GM12872 (cell line): ENCODE measurements at regions not wholly inside any gene's neighbourhood (a gene's known extent, or its start where the extent isn't known, plus 50 kb on each side); places are given as distances from the start of the nearest gene placed in this dataset.

Experiments
- TF ChIP-seq, protein P1 (sequence below): IDR thresholded peaks from 3 replicates; pipeline ENCODE4 v1.5.1; 2011; ENCODE audit warnings: low read depth, mild to moderate bottlenecking, low read length, moderate library complexity; ENCODE audit not compliant: insufficient read depth

DNA sequence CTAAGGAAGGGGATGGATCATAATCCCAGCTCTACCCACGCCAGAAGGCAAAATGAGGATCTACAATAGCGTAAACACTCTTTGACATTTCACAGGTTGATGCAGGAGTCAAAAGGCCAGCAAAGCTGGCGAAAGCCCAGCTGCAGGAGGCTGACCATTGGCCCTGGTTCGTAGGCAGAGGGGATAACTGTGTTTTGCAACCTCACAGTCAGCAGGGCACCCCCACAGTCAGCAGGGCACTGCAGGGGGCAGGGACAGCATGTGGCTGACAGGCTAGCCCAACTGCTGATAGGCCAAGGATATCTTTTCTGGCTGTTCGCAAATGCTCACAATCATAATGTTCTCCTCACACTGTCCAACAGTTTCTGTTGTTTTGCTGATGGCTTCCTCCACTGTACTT lies 372.7 kb downstream of the BUD13 start:
- TF ChIP-seq, protein P1, sequence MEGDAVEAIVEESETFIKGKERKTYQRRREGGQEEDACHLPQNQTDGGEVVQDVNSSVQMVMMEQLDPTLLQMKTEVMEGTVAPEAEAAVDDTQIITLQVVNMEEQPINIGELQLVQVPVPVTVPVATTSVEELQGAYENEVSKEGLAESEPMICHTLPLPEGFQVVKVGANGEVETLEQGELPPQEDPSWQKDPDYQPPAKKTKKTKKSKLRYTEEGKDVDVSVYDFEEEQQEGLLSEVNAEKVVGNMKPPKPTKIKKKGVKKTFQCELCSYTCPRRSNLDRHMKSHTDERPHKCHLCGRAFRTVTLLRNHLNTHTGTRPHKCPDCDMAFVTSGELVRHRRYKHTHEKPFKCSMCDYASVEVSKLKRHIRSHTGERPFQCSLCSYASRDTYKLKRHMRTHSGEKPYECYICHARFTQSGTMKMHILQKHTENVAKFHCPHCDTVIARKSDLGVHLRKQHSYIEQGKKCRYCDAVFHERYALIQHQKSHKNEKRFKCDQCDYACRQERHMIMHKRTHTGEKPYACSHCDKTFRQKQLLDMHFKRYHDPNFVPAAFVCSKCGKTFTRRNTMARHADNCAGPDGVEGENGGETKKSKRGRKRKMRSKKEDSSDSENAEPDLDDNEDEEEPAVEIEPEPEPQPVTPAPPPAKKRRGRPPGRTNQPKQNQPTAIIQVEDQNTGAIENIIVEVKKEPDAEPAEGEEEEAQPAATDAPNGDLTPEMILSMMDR, result no peak

DNA sequence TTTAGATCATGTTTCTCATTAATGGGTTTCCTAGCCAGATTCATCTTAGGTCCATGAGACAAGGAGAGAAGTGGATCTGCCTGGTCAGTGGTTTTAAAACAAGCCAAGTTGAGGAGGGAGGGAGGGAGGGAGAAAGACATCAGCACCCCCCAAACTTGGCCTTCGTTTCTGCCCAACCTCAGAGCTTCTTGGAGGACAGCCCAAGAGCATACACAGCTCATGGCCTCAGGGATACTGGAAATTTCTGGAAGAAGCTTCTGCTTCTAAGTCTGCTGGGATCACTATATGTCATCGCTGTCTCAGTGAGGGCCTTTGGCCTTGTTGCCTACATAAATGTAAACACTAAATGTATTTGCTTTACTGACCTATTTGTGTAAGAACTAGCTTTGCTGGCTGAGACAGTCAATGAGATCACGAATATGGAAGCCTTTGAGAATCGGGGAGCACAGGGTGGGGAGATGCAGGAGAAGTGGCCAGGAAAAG lies 375.1 kb downstream of the BUD13 start:
- TF ChIP-seq, protein P1, result no peak

GRCh38 chr11:116396331-116396730 lies 376.5 kb downstream of the BUD13 start:
- TF ChIP-seq, protein P1, result no peak

- TF ChIP-seq, protein P1, result no peak
Observed at GRCh38 chr11:116394022-116394421, 378.8 kb downstream of the BUD13 start.

DNA sequence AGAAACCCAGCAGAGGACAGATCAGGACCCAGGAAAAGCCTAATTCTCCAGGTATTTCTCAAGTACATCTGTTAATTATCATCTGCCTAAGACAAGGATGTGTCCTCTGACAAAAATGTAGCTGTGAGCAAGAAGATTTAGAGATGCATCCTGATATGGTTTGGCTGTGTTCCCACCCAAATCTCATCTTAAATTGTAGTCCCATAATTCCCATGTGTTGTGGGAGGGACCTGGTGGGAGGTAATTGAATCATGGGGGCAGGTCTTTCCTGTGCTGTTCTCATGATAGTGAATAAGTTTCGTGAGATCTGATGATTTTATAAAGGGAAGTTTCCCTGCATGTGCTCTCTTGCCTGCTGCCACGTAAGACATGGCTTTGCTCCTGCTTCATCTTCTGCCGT lies 381.8 kb downstream of the BUD13 start:
- TF ChIP-seq, protein P1, result no peak

- TF ChIP-seq, protein P1, result no peak
Observed at GRCh38 chr11:116388146-116388545, 384.6 kb downstream of the BUD13 start.

DNA sequence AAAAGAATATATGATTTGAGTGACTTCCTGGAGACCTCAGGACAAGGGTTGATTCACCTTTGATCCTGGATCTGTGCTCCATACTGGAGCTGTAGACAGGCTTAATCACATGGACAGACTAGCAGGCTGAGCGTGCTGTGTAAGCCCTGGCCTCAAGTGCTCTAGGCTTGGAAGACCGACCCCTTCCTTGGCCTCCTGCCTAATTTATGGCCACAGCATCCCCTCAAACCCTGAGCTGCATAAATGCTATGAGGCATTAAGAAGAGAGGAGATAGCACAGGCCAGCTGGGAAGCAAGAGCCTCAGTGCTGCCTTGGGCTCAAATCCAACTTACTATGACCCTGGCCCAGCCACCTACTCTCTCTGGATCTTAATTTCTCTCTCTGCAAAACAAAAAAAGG lies 385.1 kb downstream of the BUD13 start:
- TF ChIP-seq, protein P1, result no peak
